B cell (primary cell): ENCODE measurements at regions not wholly inside any gene's neighbourhood (a gene's known extent, or its start where the extent isn't known, plus 50 kb on each side); places are given as distances from the start of the nearest gene placed in this dataset.

Experiments
- CTCF ChIP-seq: fragments of 200-600 bp; IDR thresholded peaks from one replicate; pipeline ENCODE4 v1.8.0; 2022; ENCODE audit warnings: antibody characterized with exemption, mild to moderate bottlenecking
- EZH2 ChIP-seq: IDR thresholded peaks from 2 replicates; pipeline ENCODE4 v1.6.1; 2012; ENCODE audit warnings: borderline replicate concordance, low read depth, mild to moderate bottlenecking, moderate library complexity, low read length; ENCODE audit not compliant: insufficient read depth, poor library complexity, severe bottlenecking

- no peak for TF ChIP-seq EZH2
- TF ChIP-seq CTCF, result no peak
These were observed 92.5 kb upstream of the VEGFC start for GRCh38 chr4:176885224-176885623.
